A673 (cell line): ENCODE measurements at regions not wholly inside any gene's neighbourhood (a gene's known extent, or its start where the extent isn't known, plus 50 kb on each side); places are given as distances from the start of the nearest gene placed in this dataset.

Experiments
- BruUV-seq: library from RNA; stranded (reverse); fragments of 400-500 nt; replicated peaks from 2 replicates; lab custom pipeline; 2021; lab: Mats Ljungman, UMichigan
- CTCF ChIA-PET: fragments of 300-600 bp; sonication (Branson Sonifier 250); formaldehyde crosslinking; loops from one replicate; lab custom pipeline; 2022; ENCODE audit warnings: antibody characterized with exemption; lab: Charles Lee
- POLR2A ChIA-PET: fragments of 300-600 bp; sonication (Branson Sonifier 250); formaldehyde crosslinking; loops from one replicate; lab custom pipeline; 2022; ENCODE audit warnings: antibody characterized with exemption; ENCODE audit not compliant: low non-redundant PET; lab: Charles Lee
- DNase-seq: peaks from one replicate; pipeline ENCODE4 v3.0.0-alpha.2; 2015; ENCODE audit warnings: low spot score
- H3K27ac ChIP-seq: fragments of 200-600 bp; sonication (generic); 2 replicates; pipeline ENCODE4 v1.5.1; 2016; ENCODE audit warnings: mixed run types, low read depth, mild to moderate bottlenecking, mixed read lengths, antibody characterized with exemption, low read length; ENCODE audit not compliant: poor library complexity, severe bottlenecking
- H3K27me3 ChIP-seq: fragments of 200-600 bp; sonication (generic); replicated peaks from 2 replicates; pipeline ENCODE4 v1.6.1; 2017; ENCODE audit warnings: mixed run types, low read depth, mild to moderate bottlenecking, mixed read lengths, antibody characterized with exemption, low read length; ENCODE audit not compliant: insufficient read depth, poor library complexity
- H3K36me3 ChIP-seq: fragments of 200-600 bp; sonication (generic); 2 replicates; pipeline ENCODE4 v1.6.1; 2016; ENCODE audit warnings: mixed run types, mild to moderate bottlenecking, mixed read lengths, antibody characterized with exemption, low read length; ENCODE audit not compliant: insufficient read depth, poor library complexity, severe bottlenecking
- H3K4me1 ChIP-seq: fragments of 200-600 bp; sonication (generic); 2 replicates; pipeline ENCODE4 v1.6.1; 2017; ENCODE audit warnings: mixed run types, mild to moderate bottlenecking, mixed read lengths, antibody characterized with exemption, low read length; ENCODE audit not compliant: insufficient read depth, poor library complexity, severe bottlenecking
- H3K4me3 ChIP-seq: fragments of 200-600 bp; sonication (generic); 2 replicates; pipeline ENCODE4 v1.5.1; 2016; ENCODE audit warnings: low read depth, mixed run types, mild to moderate bottlenecking, mixed read lengths, low read length; ENCODE audit not compliant: poor library complexity, severe bottlenecking
- H3K9me3 ChIP-seq: fragments of 200-600 bp; sonication (generic); 2 replicates; pipeline ENCODE4 v1.6.1; 2016; ENCODE audit warnings: mixed run types, low read depth, mild to moderate bottlenecking, mixed read lengths, antibody characterized with exemption, low read length; ENCODE audit not compliant: poor library complexity, severe bottlenecking
- CTCF ChIP-seq: fragments of 300-800, 200-600 bp; sonication (generic); conservative IDR thresholded peaks from 2 replicates; pipeline ENCODE4 v1.5.1; 2017; ENCODE audit warnings: low read depth, mild to moderate bottlenecking, antibody characterized with exemption, low read length, moderate library complexity, mixed read lengths
- EZH2 ChIP-seq: fragments of 200-600 bp; sonication (generic); IDR thresholded peaks from 2 replicates; pipeline ENCODE4 v1.6.1; 2017; ENCODE audit warnings: borderline replicate concordance, low read depth, mild to moderate bottlenecking, mixed read lengths, antibody characterized with exemption, low read length; ENCODE audit not compliant: poor library complexity, severe bottlenecking
- intact Hi-C: fragments of 100-400 bp; cut with micrococcal nuclease; formaldehyde crosslinking; loops from one replicate; pipeline ENCODE4 v1.10.0; 2022; ENCODE audit not compliant: unreplicated experiment

DNA sequence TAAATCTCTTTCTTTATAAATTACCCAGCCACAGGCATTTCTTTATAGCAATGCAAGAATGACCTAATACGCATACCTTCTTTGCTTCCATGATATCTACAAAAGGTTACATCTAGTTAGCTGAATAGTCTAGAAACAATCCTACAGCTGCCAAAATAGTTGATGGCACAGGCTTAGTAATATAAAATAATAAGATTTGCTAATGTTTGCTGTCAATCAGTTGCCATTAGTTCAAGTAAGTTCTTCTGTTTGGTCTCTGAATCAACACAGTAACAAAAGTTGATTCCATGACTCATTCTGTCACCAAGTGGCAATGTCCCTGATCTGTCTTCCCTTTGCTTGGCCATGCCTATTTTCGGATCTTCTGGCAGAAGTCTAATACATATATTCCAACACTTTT, 470.2 kb downstream of the SPRY1 start:
- H3K27me3 ChIP-seq, result no peaks in the 10 kb centered on the region
- no TSS peak for BruUV-seq
- DNase-seq, result no peak
- CTCF ChIA-PET, result no interaction called here
- H3K9me3 ChIP-seq, result no peaks in the 10 kb centered on the region
- no peaks in the 10 kb centered on the region for H3K4me1 ChIP-seq
- H3K36me3 ChIP-seq, result no peaks in the 10 kb centered on the region
- POLR2A ChIA-PET, result no interaction called here
- no peak overlapping the region for H3K27ac ChIP-seq
- TF ChIP-seq EZH2 (no peak), CTCF (no peak)
- H3K4me3 ChIP-seq, result no peak overlapping the region
- intact Hi-C loops, result no loop called here

DNA sequence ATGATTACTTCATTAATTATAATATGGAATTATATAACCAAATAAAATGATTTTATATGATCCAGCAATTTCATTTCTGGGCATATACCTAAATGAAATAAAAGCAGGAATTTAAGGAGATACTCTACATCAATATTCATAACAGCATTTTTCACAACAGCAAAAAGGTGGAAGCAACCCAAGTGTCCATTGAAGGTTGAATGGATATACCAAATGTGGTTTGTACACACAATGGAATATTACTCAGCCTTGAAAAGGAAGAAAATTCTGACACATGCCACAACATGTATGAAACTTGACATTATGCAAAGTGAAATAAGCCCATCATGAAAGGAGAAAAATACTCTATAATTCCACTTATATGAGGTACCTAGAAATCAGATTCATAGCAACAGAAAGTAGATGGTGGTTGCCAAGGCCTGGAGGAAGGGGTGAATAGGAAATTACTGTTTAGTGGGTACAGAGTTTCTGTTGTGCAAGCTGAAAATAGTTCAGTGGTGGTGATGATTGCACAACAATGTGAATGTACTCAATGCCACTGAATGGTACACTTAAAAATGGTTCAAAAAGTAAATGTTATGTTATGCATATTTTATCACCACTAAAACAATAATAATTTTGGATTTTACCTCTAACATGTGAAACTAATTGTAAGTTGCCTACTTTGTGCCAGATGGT, 471.5 kb downstream of the SPRY1 start:
- Histone ChIP-seq H3K4me1 (no peaks in the 10 kb centered on the region), H3K9me3 (no peaks in the 10 kb centered on the region), H3K4me3 (no peak overlapping the region), H3K27me3 (no peaks in the 10 kb centered on the region), H3K27ac (no peak overlapping the region), H3K36me3 (no peaks in the 10 kb centered on the region)
- intact Hi-C loops, result no loop called here
- no TSS peak for BruUV-seq
- no peak for DNase-seq
- CTCF ChIA-PET, result no interaction called here
- TF ChIP-seq CTCF, result no peak
- no peak for TF ChIP-seq EZH2
- POLR2A ChIA-PET, result no interaction called here

- TF ChIP-seq EZH2, result no peak
- no peak for TF ChIP-seq CTCF
- CTCF ChIA-PET, result no interaction called here
- intact Hi-C loops, result no loop called here
- H3K27me3 ChIP-seq, result no peaks in the 10 kb centered on the region
- no peak overlapping the region for H3K4me3 ChIP-seq
- no peak overlapping the region for H3K27ac ChIP-seq
- BruUV-seq, result no TSS peak
- H3K36me3 ChIP-seq, result no peaks in the 10 kb centered on the region
- no peaks in the 10 kb centered on the region for H3K4me1 ChIP-seq
- DNase-seq, result no peak
- no peaks in the 10 kb centered on the region for H3K9me3 ChIP-seq
- POLR2A ChIA-PET, result interaction anchor here (0.7 kb wide), 1 partner anchor 63 kb away, joined by 3 read pairs; no protein-coding TSS in a partner anchor
Measured at GRCh38 chr4:123869286-123870215, 473.0 kb downstream of the SPRY1 start.
